ENCODE measurements at regions not wholly inside any gene's neighbourhood (a gene's known extent, or its start where the extent isn't known, plus 50 kb on each side); places are given as distances from the start of the nearest gene placed in this dataset.

DNA sequence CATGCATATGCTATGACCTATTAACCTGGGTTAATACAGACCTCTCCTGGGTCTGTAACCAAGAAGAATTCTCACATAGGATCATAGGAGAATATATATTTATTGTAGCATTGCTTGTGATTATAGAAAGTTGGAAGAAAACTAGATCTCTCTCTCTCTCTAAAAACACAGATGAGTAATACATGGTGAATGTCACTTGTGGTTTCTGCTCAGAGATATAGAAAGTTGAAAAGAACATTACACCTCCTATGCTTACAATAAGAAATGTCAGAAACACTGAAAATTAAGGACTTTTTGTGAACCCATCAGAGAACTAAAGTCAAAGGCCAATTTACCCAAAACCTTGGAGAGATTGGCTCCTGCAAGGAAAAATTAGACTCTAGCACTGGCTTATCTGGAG, 1389.5 kb downstream of the FAM133A start (continued):
- TF ChIP-seq ZNF660 (tag by site-specific recombination; IDR thresholded peaks at IDR 0.05) (no peak), ZNF792 (tag by site-specific recombination; IDR thresholded peaks at IDR 0.05) (no peak), ZNF416 (tag by site-specific recombination; IDR thresholded peaks at IDR 0.05) (no peak), ZNF423 (tag by site-specific recombination; IDR thresholded peaks at IDR 0.05) (no peak), ZSCAN5A (tag by site-specific recombination; IDR thresholded peaks at IDR 0.05) (no peak), REST (tag by site-specific recombination; IDR thresholded peaks at IDR 0.05) (no peak)

DNA sequence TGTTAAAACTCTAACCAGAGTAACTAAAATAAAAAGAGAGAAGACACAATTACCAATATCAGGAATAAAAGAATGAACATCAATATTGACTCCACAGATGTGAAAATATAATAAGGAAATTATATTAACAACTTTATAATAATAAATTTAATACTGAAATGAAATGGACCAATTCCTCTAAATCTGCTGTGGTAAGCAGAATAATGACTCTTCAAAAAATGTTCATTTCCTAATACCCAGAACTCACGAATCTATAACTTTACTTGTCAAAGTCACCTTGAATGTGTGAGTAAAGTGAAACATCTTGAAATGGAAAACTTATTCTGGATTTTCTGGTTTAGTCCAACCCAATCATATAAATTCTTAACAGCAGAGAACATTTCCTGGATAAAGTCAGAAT, 1391.1 kb downstream of the FAM133A start:
- no peak for TF ChIP-seq ZNF707 (tag by site-specific recombination; IDR thresholded peaks at IDR 0.05)
- no peak for TF ChIP-seq ZNF777 (tag by site-specific recombination; IDR thresholded peaks at IDR 0.05; ENCODE audit: borderline replicate concordance)
- TF ChIP-seq ZNF350 (tag by site-specific recombination; IDR thresholded peaks at IDR 0.05): no peak
- TF ChIP-seq OSR2 (tag by site-specific recombination; IDR thresholded peaks at IDR 0.05): no peak
- no peak for TF ChIP-seq ZNF555 (tag by site-specific recombination; conservative IDR thresholded peaks at IDR 0.05)
- no peak for TF ChIP-seq ZNF776 (tag by site-specific recombination; IDR thresholded peaks at IDR 0.05; ENCODE audit: borderline replicate concordance)
- TF ChIP-seq SETDB1 (IDR thresholded peaks at IDR 0.05; ENCODE audit: insufficient read length, low read length): no peak
- TF ChIP-seq ZSCAN16 (tag by site-specific recombination; IDR thresholded peaks at IDR 0.05): no peak
- TF ChIP-seq ZNF48 (tag by site-specific recombination; IDR thresholded peaks at IDR 0.05): no peak
- TF ChIP-seq ZNF560 (tag by site-specific recombination; IDR thresholded peaks at IDR 0.05; ENCODE audit: borderline replicate concordance): no peak
- no peak for TF ChIP-seq ZNF843 (tag by site-specific recombination; IDR thresholded peaks at IDR 0.05)
- TF ChIP-seq TCF7L2 (IDR thresholded peaks at IDR 0.05; ENCODE audit: borderline replicate concordance, low read depth, low read length): no peak
- TF ChIP-seq ZNF426 (tag by site-specific recombination; IDR thresholded peaks at IDR 0.05): no peak
- H3K4me1 ChIP-seq (ENCODE audit: control insufficient read depth, insufficient read depth, low read length): no peaks in the 10 kb centered on the region
- no peak overlapping the region for H3K4me3 ChIP-seq (ENCODE audit: low read depth, low read length)
- CTCF ChIA-PET: interaction anchor here (1.4 kb wide), 1 partner anchor 11 kb away, joined by 7 read pairs; no protein-coding TSS in a partner anchor
- no peaks in the 10 kb centered on the region for H3K36me3 ChIP-seq (ENCODE audit: control insufficient read depth in 2 of 2, insufficient read depth in 1 of 2, low read length in 2 of 2)
- no peak overlapping the region for H3K27ac ChIP-seq (ENCODE audit: extremely low read depth, low read depth, low read length)
- POLR2A ChIA-PET: no interaction called here
- no peaks in the 10 kb centered on the region for H3K9me3 ChIP-seq (ENCODE audit: control insufficient read depth, insufficient read depth, low read depth, low read length)

DNA sequence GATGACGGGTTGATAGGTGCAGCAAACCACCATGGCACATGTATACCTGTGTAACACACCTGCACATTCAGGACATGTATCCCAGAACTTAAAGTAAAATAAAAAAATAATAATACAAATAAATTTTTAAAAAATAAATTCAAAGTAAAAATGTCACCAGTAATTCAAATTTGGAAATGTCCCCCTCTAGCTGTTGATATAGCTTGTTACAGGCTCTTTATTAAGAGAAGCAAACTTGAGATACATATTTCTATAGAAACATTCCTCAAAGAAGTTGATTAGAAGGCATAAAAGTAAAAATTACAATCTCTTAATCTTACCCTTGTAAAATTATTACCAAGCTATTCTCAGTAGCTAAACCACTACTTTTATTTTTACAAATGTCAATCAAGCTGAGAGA, 1397.0 kb downstream of the FAM133A start:
- Histone ChIP-seq H3K9me3 (ENCODE audit: control insufficient read depth, insufficient read depth, low read depth, low read length) (no peaks in the 10 kb centered on the region), H3K27ac (ENCODE audit: extremely low read depth, low read depth, low read length) (no peak overlapping the region), H3K36me3 (ENCODE audit: control insufficient read depth in 2 of 2, insufficient read depth in 1 of 2, low read length in 2 of 2) (no peaks in the 10 kb centered on the region), H3K4me3 (ENCODE audit: low read depth, low read length) (no peak overlapping the region), H3K4me1 (ENCODE audit: control insufficient read depth, insufficient read depth, low read length) (no peaks in the 10 kb centered on the region)
- ChIA-PET CTCF (no interaction called here), POLR2A (no interaction called here)
- TF ChIP-seq ZSCAN18 (tag by site-specific recombination; IDR thresholded peaks at IDR 0.05): no peak
- no peak for TF ChIP-seq TRIM28 (IDR thresholded peaks at IDR 0.05; ENCODE audit: borderline replicate concordance, low read length)
- no peak for TF ChIP-seq ZFP37 (tag by site-specific recombination; IDR thresholded peaks at IDR 0.05)
- TF ChIP-seq GLI2 (tag by site-specific recombination; IDR thresholded peaks at IDR 0.05; ENCODE audit: borderline replicate concordance, low read depth): no peak
- no peak for TF ChIP-seq ZNF521 (tag by site-specific recombination; IDR thresholded peaks at IDR 0.05)
- TF ChIP-seq ZXDB (tag by site-specific recombination; IDR thresholded peaks at IDR 0.05): no peak
- no peak for TF ChIP-seq ZNF48 (tag by site-specific recombination; IDR thresholded peaks at IDR 0.05)
- no peak for TF ChIP-seq ZNF600 (tag by site-specific recombination; IDR thresholded peaks at IDR 0.05)
- no peak for TF ChIP-seq SETDB1 (IDR thresholded peaks at IDR 0.05; ENCODE audit: insufficient read length, low read length)
- no peak for TF ChIP-seq YY1 (tag by site-specific recombination; IDR thresholded peaks at IDR 0.05)
- no peak for TF ChIP-seq ZNF2 (tag by site-specific recombination; IDR thresholded peaks at IDR 0.05)
- TF ChIP-seq ZNF610 (tag by site-specific recombination; IDR thresholded peaks at IDR 0.05; ENCODE audit: borderline replicate concordance): no peak
- no peak for TF ChIP-seq ZNF24 (tag by site-specific recombination; IDR thresholded peaks at IDR 0.05)
- no peak for TF ChIP-seq HOXD13 (CRISPR knock-in tag; IDR thresholded peaks at IDR 0.05; ENCODE audit: borderline replicate concordance)
- TF ChIP-seq KLF1 (tag by site-specific recombination; IDR thresholded peaks at IDR 0.05): no peak

Data from HEK293 (cell line).